ENCODE measurements at regions not wholly inside any gene's neighbourhood (a gene's known extent, or its start where the extent isn't known, plus 50 kb on each side); places are given as distances from the start of the nearest gene placed in this dataset.

GRCh38 chr13:80599765-80600164, 258.8 kb upstream of the SPRY2 start:
- DNase-seq: no peak

DNA sequence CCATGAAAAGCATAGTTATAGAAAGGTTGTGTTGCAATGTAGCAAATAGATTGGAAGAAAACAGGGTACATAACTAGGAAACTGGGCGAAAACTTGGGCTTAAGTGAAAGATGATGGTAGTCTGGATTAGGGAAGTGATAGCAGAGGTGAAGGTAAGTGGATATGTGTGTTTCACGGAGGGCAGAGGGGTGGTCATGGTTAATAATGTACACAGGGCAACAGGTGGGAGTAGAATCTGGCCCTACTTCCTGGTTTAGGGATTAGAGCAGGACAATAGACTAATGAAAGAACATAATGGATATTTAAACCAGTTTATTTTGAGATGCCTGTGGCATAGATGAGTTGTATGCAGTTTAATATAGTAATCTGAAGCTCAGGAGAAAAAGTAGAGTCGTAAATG, 257.3 kb upstream of the SPRY2 start:
- DNase-seq: no peak

DNA sequence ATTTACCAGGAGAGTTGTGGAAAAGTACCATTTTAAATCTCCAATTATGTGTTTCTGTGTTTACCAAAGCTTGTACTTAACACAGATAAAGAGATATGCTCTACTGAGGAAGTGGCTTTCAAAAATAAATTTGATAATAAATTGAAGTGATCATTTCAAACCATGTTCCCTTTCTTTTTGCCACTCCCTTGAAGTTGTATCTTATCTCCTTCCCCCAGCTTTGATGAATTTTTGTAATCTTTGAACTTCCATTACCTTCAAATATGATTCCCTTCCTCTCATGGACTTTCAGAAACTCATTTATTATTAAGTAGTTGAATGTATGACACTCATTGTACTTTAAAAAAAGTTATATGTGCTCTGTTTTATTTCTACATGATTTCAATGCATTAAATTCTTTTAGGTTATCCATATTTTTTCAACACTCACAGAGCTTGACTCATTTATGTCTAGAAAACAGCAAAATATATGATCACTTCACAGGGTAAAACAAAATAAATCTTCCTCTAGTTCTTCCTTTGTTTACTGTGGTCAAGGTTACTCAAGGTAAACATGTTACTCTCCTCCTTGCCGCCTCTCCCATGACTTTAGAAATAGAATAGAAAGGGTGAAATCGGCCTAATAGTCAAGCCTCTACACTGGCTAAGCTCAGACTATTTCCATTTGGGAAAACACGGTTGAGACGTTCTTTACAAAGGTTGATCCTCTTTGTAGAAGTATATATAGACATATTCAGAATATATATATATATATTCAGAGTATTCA, 251.2 kb upstream of the SPRY2 start:
- DNase-seq: no peak

DNA sequence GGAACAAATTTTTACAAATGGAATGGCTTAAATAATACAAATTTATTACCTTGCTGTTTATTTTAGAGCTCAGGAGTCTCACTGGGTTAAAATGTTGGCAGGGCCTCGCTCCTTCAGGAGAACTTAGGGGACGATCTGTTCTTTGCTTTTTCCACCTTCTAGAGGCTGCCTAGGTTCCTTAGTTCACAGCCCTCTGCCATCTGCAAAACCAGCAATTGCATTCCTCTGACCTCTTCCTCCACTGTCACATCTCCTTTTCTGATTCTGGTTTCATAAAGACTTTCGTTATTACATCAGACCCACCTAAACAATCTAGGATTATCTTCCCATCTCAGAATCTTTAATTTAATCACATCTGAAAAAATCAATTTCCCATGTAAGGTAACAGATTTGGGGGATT, 249.6 kb upstream of the SPRY2 start:
- no peak for DNase-seq

- no peak for DNase-seq
Measured at GRCh38 chr13:80586356-80586755, 245.4 kb upstream of the SPRY2 start.

- DNase-seq: no peak
Measured at GRCh38 chr13:80585531-80585930, 244.6 kb upstream of the SPRY2 start.

DNA sequence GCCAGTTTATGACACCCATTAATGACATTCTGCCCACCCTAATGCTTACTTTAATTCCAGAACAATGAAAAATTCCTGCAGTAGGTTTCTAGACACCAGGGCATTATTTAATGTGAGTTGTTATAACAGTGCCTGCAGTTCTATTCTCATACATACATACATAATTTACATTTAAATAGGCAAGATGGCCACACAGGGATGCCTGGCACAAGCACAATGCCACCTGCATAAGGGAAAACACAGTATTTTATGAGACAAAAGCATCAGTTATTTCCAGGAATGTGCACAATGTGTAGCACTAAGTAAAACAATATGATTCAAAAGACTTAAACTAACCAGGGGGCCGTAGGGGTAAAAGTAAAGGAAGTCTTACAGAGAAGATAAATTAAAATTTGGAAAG, 243.9 kb upstream of the SPRY2 start:
- no peak for DNase-seq

DNA sequence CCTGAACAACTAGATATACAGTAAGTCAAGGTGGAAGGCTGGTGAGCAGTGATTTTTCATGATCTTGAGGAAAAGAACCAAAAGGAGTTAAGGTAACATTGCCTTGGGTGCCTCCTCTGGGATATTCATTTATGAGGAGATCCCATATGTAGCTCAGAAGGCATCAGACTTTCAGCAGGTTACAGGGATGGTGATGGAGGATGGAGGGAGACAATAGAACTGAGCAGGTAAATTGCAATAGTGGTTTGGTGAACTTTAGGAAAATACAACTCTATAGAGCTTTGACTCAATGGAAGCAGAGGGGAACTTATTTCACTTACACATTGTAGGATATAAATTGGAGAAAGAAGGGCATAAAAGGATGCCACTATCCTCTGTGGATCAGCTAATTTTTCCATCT, 243.4 kb upstream of the SPRY2 start:
- no peak for DNase-seq

- no peak for DNase-seq
Measured at GRCh38 chr13:80577926-80578670, 237.2 kb upstream of the SPRY2 start.

DNA sequence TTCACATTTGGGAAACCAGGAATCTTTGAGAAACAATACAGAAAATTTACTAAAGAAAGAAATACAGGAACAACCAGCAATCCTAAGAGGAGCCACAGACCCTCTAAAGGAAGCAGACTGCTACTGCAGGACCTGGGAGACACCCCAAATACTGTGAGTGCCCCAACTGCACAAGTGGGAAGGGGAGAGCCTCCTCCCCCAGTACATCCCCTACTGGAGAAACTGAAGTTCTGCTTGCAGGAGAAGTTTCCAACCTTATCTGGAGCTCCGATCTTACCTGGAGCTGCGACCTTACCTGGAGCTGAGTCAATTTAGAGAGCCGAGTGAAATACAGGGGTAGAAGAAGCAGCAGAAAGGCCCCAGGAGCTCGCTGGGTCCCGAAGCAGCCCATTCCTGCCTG, 236.4 kb upstream of the SPRY2 start:
- no peak for DNase-seq

DNA sequence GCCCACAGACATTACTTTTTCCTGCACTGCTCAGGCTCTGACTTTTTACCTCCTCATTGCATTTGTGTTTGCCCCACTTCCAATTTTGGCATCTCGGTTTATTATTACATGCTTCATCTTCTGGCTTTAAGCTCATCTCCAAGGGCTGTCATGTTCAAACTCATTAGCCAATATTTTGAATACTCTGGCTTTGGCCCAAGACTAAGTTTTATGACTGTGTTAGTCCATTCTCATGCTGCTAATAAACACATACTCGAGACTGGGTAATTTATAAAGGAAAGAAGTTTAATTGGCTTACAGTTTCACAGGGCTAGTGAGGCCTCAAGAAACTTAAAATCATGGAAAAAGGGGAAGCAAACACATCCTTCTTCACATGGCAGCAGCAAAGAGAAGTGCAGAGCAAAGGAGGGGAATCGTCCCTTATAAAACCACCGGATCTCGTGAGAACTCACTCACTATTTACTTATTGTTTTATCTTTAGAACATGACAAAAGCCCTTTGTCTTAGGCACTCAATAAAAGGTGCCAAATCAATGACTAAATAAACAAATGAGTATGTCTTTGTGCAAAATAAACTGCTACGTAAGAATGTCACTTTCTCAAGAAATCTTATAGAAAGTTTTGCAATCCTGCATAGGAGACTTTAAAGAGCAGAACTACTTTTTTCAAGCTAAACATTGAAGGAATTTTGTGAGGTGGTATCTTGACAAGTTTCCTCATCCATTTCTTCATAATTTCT, 233.4 kb upstream of the SPRY2 start:
- no peak for DNase-seq

DNA sequence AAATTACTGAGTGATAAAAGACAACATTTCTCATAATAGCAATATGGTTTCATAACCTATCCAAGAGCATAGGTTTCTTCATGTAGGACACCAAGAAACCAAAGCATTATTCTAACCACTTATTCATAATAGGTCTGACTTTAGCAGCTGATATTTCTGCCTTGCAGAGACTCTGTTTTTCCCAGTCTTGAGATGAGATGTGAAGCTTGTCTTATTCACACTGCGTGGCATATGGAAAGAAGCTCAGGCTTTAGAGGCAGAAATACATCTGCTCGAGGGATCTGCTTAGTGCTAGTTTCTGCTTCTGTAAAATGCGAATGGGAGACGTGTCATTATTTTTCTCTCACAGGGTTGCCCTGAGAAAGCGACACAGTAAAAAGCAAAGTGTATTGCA, 232.0 kb upstream of the SPRY2 start:
- DNase-seq: no peak

DNA sequence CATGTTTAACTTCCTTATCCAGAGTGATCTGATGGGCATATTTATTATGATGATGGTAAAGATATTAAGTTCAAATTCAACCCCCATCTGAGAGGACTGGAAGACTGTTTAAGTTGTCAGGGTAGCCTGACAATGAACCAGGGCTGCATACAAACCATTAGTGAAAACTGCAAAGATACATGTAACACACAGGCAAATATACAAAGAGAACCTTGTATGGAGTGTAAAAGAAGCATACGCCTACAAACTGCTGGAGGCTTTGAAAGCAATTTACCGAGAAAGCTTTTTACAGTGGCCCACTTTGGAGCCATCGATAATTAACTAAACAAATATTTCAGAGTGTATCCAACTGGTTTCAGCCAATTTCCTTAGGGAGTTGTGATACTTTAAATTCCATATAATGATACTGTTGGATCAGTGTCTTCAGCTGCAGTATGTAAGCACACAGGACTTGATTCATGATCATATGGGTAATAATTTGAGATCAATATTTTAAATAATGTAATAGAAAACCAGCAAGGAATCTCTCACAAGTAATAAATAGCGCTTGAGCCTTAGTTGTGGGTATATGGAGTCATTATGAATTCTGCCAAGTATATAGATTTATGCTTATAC, 231.5 kb upstream of the SPRY2 start:
- no peak for DNase-seq

DNA sequence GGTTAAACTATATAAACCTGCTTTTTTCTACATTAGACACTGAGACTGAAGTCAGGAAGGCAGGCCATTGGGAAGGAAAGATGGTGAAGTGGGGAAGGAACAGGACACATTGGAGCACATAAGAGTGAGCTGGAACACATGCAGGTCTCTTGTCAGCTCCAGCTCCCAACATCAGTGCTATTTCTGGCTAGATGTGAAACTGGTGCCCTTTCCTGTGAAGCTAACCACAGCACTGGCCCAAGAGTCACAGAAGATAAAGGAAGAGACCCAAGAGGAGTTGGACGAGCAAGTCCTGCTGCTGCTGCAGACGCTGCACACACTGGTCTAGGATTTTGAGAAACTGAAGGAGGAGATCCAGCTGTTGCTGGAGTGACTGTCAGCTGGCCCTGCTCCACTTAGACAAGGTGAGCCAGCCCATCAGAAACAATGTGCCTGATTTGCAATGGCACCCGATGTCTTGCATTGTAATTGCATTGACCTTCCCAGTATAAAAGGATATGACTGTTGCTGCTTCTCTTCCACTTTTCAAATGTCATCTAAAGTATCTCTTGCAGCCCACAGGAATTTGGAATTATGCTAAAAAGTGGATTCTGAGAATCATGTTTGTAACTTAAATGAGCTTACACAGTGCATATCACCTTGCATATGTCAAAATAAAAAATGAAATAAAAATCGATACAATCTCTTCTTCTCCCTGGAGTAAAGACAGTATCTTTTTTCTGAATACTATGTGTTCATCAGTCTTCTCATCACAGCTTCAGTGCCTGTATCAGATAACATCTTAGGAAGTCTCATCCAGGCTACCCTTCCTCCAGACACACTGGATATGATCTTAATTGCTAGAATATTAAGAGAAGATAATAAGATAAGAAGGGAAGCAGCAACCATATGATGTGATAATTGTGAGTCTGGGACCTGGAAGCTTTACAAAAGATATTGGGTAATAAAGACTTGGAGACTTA, 230.7 kb upstream of the SPRY2 start:
- DNase-seq: no peak

DNA sequence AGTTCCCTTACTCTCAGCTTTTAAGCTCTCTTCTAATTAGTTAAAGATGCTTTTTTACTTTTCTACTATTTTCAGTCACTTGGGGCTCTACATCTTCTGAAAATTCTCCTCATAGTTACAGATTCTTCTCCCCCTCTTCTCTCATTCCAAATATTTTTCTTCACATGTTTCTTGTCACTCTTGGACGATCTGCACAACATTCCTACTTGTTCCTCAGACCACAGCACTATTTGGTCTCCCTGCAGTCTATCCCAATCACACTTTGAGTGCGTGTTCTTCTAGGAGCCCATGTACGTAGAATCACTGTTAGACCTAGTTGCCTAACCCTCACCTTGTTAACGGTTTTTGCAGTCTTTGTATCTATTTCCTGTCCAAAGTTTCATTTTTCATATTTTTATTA, 222.5 kb upstream of the SPRY2 start:
- no peak for DNase-seq

- DNase-seq: no peak
Measured at GRCh38 chr13:80562433-80563156, 221.7 kb upstream of the SPRY2 start.

DNA sequence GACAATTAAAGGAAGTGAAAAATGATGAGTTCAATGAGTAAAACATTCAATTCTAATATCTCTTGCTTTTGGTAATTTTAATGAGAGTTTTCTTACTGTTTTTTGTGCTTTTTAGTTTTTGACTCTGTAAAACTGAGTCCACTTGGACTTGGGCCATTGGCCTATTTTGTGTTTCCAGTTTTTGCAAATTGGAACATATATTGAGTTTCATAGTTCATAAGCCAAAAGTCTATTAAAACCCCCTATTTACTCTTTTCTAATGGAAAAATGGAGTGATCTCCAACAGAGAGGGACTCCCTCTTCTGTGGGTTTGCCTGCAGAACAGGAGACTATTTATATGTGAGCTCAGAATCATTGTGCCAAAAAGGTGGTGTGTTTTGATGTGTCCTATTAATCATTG, 219.7 kb upstream of the SPRY2 start:
- no peak for DNase-seq

- DNase-seq: no peak
Measured at GRCh38 chr13:80559944-80560343, 219.0 kb upstream of the SPRY2 start.

- no peak for DNase-seq
Measured at GRCh38 chr13:80558074-80558473, 217.1 kb upstream of the SPRY2 start.

DNA sequence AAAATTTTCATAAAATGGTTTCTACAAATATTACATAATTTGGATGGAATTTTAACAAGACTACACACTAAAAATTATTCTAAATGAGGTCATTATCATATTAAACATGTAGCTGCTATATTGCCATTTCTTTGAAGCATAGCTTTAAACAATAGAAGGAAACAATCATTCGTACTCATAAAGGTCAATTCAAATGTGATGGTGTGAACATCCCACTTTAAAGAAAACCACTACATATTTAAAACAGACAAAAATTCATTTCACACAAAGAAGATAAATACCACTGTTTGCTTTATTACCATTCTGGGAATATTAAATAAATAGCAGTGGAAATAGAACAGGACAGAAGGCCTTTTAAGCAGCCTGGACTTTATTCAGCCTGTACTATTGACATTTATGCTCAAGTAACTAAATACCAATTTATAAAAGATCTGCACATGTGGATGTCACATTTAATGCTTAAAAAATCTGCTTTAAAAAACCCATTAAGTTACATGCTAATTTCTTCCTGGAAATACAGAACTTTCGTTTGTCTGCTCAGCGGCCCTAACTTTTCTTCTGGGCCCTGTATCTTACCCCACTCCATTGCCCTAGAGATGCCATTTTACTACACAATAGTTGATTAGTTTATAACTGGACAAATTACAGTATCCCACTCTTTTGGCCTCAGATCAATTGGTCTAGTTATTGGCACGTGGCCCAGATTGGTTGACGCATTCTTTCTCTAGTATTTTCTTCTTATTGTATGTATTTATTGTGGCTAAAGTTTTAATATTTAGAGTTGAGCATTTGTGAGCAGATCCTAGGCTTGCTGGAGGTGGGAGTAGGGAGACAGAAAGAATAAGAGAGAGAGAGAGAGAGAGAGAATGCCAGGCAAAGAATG, 215.1 kb upstream of the SPRY2 start:
- DNase-seq: no peak
